Cardiac muscle cell (in vitro differentiated cells and primary cell): ENCODE measurements at regions not wholly inside any gene's neighbourhood (a gene's known extent, or its start where the extent isn't known, plus 50 kb on each side); places are given as distances from the start of the nearest gene placed in this dataset.

Source experiments
- DNase-seq, 2 donors: peaks; one replicate each; pipeline versions ENCODE4 v3.0.0 to v3.0.0-alpha.2; 2010 to 2017; ENCODE audit warnings: low read depth in 1 of 2, low spot score in 1 of 2
- H3K27ac ChIP-seq: fragments of 200-600 bp; sonication (generic); 2 replicates; pipeline ENCODE4 v1.5.1; 2016
- H3K27me3 ChIP-seq: fragments of 200-600 bp; sonication (generic); 2 replicates; pipeline ENCODE4 v1.6.0; 2016; ENCODE audit warnings: control low read depth
- H3K36me3 ChIP-seq: fragments of 200-600 bp; sonication (generic); 2 replicates; pipeline ENCODE4 v1.5.1; 2016; ENCODE audit warnings: control low read depth
- H3K4me1 ChIP-seq: fragments of 200-600 bp; sonication (generic); 2 replicates; pipeline ENCODE4 v1.8.1; 2017; ENCODE audit warnings: low read depth, mild to moderate bottlenecking, mixed run types
- H3K4me3 ChIP-seq: fragments of 200-600 bp; sonication (generic); 2 replicates; pipeline ENCODE4 v1.5.1; 2016; ENCODE audit warnings: mild to moderate bottlenecking
- H3K9me3 ChIP-seq: fragments of 200-600 bp; sonication (generic); 2 replicates; pipeline ENCODE4 v1.5.1; 2017; ENCODE audit warnings: low read depth, mild to moderate bottlenecking, control low read depth
- TF ChIP-seq, protein P1 (sequence below): IDR thresholded peaks from 2 replicates; pipeline ENCODE4 v1.5.1; 2012; ENCODE audit warnings: low read depth, mild to moderate bottlenecking, low read length

DNA sequence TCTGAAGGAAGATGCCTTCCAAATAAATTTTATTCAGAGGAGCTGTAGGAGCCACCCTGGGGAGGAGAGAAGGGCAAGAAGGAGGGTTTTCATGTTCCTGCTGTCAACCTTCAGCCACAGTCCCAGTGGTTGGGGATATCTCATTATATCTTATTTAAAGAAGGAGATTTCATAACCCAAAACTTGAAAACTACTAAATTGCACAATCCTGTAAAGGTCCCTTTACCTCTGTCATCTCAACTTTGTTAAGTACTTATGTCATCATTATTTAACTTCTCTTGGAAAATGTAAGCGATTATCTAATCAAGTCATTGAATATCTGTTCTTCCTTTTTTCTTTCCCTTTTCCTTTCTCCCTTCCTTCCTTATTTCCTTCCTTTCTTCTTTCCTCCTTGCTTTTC, 794.5 kb upstream of the IGFBP3 start:
- Histone ChIP-seq H3K36me3 (no peaks in the 10 kb centered on the region), H3K27ac (no peak overlapping the region), H3K9me3 (no peaks in the 10 kb centered on the region), H3K4me1 (peaks cover 12% of the 10 kb centered on the region), H3K27me3 (no peaks in the 10 kb centered on the region), H3K4me3 (no peak overlapping the region)
- TF ChIP-seq, protein P1, sequence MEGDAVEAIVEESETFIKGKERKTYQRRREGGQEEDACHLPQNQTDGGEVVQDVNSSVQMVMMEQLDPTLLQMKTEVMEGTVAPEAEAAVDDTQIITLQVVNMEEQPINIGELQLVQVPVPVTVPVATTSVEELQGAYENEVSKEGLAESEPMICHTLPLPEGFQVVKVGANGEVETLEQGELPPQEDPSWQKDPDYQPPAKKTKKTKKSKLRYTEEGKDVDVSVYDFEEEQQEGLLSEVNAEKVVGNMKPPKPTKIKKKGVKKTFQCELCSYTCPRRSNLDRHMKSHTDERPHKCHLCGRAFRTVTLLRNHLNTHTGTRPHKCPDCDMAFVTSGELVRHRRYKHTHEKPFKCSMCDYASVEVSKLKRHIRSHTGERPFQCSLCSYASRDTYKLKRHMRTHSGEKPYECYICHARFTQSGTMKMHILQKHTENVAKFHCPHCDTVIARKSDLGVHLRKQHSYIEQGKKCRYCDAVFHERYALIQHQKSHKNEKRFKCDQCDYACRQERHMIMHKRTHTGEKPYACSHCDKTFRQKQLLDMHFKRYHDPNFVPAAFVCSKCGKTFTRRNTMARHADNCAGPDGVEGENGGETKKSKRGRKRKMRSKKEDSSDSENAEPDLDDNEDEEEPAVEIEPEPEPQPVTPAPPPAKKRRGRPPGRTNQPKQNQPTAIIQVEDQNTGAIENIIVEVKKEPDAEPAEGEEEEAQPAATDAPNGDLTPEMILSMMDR, result no peak
- DNase-seq, result peak in 1 of 2 donors; percentile 20

DNA sequence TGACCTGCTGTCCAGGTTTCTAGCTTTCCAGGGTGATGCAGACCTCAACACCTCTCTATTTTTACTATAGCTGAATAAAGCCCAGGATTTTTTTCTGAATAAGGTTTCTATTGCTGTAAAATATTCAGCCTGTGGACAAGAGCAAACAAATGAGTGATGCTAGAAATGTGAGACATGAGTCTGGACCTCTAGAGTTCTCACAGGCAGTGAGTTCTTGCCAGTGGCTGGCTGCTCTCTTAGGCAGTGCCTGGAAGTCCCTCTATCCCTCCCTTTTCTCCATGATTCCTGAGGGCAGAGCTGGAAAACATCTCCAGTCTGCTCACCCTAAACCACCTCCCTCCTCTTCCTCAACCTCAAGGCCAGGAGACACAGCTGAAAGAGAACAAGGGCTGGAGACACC, 793.8 kb upstream of the IGFBP3 start:
- no peaks in the 10 kb centered on the region for H3K9me3 ChIP-seq
- no peaks in the 10 kb centered on the region for H3K36me3 ChIP-seq
- no peak overlapping the region for H3K4me3 ChIP-seq
- no peak overlapping the region for H3K27ac ChIP-seq
- H3K27me3 ChIP-seq, result no peaks in the 10 kb centered on the region
- TF ChIP-seq, protein P1, result no peak
- H3K4me1 ChIP-seq, result peaks cover 12% of the 10 kb centered on the region
- no peak for DNase-seq

DNA sequence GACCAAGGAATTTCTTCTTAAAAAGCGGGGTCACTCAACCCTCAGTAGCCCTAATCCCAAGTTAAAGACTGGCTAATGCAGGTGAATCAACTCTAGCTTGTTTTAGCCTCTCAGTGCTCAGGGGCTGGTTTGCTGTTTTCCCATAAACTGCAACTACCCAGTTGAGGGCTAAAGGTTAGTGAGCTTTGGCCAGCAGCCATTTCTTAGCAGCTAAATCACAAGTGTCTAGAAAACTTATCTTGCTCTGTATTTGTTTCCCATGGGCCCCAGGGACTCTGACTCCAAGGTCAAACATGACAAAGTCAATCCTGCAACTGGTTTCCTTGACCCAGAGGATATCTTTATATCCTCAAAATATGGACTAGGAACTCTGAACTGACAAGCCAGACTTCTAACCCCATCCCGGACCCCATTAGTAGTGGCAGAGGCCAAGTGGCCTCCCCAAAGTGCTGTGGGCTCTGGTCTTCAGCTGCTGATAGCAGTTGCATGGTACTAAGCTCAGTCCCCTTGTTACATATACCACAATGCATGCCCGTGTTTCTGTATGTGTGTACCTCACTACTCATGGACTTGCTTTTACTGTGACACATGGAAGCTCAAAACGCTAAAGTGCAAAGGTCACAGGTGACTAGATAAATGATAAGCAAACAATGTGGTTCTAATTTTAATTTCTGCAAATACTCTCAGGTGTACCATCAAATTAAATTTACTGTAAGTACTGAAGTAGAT, 793.0 kb upstream of the IGFBP3 start:
- H3K4me3 ChIP-seq, result no peak overlapping the region
- H3K4me1 ChIP-seq, result peaks cover 12% of the 10 kb centered on the region
- no peaks in the 10 kb centered on the region for H3K9me3 ChIP-seq
- peak overlapping the region; percentile 33 for H3K27ac ChIP-seq
- TF ChIP-seq, protein P1, result no peak
- no peaks in the 10 kb centered on the region for H3K36me3 ChIP-seq
- peak; percentile 46 to 62 for DNase-seq
- H3K27me3 ChIP-seq, result no peaks in the 10 kb centered on the region

DNA sequence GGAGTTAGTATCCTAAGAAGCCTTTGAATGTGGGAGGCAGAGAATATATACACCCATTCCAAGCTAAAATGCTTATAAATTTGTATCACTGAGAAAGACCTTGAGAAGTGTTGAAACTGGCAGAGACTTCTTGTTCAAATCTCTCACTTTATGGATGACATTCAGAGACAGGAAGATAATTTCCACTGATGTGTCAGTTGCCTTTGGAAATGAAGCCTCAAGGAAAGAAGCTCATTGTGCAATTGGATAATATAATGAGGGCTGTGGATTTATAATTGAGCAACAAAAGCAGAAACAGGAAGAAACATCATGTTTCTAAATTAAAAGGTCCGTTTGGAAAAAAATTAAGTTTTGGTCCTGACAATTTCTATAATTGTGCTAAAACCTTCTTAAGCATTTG, 789.9 kb upstream of the IGFBP3 start:
- peaks cover 12% of the 10 kb centered on the region for H3K4me1 ChIP-seq
- H3K36me3 ChIP-seq, result no peaks in the 10 kb centered on the region
- H3K27me3 ChIP-seq, result no peaks in the 10 kb centered on the region
- no peak overlapping the region for H3K27ac ChIP-seq
- no peak overlapping the region for H3K4me3 ChIP-seq
- DNase-seq, result peak in 1 of 2 donors; percentile 53
- TF ChIP-seq, protein P1, result no peak
- no peaks in the 10 kb centered on the region for H3K9me3 ChIP-seq

DNA sequence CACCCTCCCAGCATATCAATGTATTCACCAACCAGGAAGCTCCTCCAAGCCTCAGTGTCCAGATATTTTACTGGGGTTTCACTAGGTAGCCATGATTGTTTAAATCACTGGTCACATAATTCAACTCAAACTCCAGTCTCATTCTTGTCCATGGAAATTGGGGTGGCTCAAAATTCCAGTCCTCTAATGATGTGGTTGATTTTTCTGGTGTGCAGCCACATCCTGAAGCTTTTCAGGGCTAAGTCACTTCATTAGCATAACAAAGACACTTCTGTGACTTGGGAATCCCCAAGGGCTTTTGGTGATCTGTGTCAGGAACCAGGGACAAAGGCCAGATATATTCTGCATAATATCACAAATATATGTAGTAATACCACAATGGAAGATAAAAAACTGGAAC, 786.9 kb upstream of the IGFBP3 start:
- TF ChIP-seq, protein P1, result no peak
- Histone ChIP-seq H3K4me3 (no peak overlapping the region), H3K27me3 (no peaks in the 10 kb centered on the region), H3K4me1 (no peaks in the 10 kb centered on the region), H3K9me3 (no peaks in the 10 kb centered on the region), H3K27ac (no peak overlapping the region), H3K36me3 (no peaks in the 10 kb centered on the region)
- DNase-seq, result no peak
